Osteoblast (primary cell): ENCODE measurements at regions not wholly inside any gene's neighbourhood (a gene's known extent, or its start where the extent isn't known, plus 50 kb on each side); places are given as distances from the start of the nearest gene placed in this dataset.

Source experiments
- DNase-seq: peaks from one replicate; pipeline ENCODE4 v3.0.0; 2011; ENCODE audit warnings: low spot score, mixed read lengths; ENCODE audit not compliant: insufficient read length; ENCODE audit errors: missing footprints
- H2AFZ ChIP-seq: 2 replicates; pipeline ENCODE4 v1.6.0; 2011; ENCODE audit warnings: mild to moderate bottlenecking, low read length
- H3K27ac ChIP-seq: 2 replicates; pipeline ENCODE4 v1.5.1; 2011; ENCODE audit warnings: mild to moderate bottlenecking, low read depth, low read length, moderate library complexity
- H3K27me3 ChIP-seq: 2 replicates; pipeline ENCODE4 v1.6.0; 2012; ENCODE audit warnings: mild to moderate bottlenecking, control low read depth, inconsistent platforms, low read length, moderate library complexity; ENCODE audit not compliant: insufficient read depth
- H3K36me3 ChIP-seq: 2 replicates; pipeline ENCODE4 v1.5.1; 2011; ENCODE audit warnings: mild to moderate bottlenecking, low read length, control low read depth, moderate library complexity; ENCODE audit not compliant: insufficient read depth
- H3K4me1 ChIP-seq: 2 replicates; pipeline ENCODE4 v1.5.1; 2011; ENCODE audit warnings: mild to moderate bottlenecking, low read length, control low read depth, moderate library complexity; ENCODE audit not compliant: insufficient read depth
- H3K4me2 ChIP-seq: 2 replicates; pipeline ENCODE4 v1.6.0; 2011; ENCODE audit warnings: mild to moderate bottlenecking, low read length; ENCODE audit not compliant: insufficient read depth
- H3K4me3 ChIP-seq: fragments of 200-600 bp; sonication (generic); 3 replicates; pipeline ENCODE4 v1.5.1; 2012; ENCODE audit warnings: mild to moderate bottlenecking, low read length, inconsistent platforms; ENCODE audit not compliant: insufficient read depth
- H3K79me2 ChIP-seq: 2 replicates; pipeline ENCODE4 v1.6.0; 2012; ENCODE audit warnings: mild to moderate bottlenecking, low read length, control low read depth, inconsistent platforms; ENCODE audit not compliant: insufficient read depth
- H3K9me3 ChIP-seq: 2 replicates; pipeline ENCODE4 v1.5.1; 2011; ENCODE audit warnings: low read depth, low read length, control low read depth
- H4K20me1 ChIP-seq: 2 replicates; pipeline ENCODE4 v1.6.0; 2012; ENCODE audit warnings: mild to moderate bottlenecking, low read length, control low read depth; ENCODE audit not compliant: insufficient read depth
- TF ChIP-seq, protein P1 (sequence below): IDR thresholded peaks from 2 replicates; pipeline ENCODE4 v1.5.1; 2011; ENCODE audit warnings: mild to moderate bottlenecking, low read depth, low read length, moderate library complexity; ENCODE audit errors: extremely low read depth

GRCh38 chr2:71794611-71795010 is 341.2 kb downstream of the DYSF start:
- Histone ChIP-seq H3K36me3 (no peaks in the 10 kb centered on the region), H3K27me3 (peaks cover 2% of the 10 kb centered on the region), H3K4me1 (peaks cover 17% of the 10 kb centered on the region)

DNA sequence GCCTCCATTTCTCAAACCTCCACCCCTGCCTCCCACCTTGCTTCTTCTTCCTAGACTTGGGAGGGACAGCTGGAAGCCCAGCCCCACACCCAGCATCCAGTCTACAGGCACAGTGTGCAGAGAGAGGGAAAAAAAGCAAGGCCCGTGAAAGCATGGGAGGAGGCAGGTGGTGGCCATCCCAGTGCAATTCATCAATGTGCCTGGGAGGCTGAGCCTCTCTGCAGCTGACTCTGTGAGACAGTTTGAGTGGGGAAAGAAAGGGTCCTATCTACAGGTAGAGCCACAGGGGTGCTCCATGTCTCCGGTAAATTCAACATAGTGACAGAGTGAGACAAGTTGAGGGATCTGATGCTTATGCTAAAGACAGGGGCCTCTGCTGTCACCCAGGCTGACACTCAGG is 340.6 kb downstream of the DYSF start:
- TF ChIP-seq, protein P1, sequence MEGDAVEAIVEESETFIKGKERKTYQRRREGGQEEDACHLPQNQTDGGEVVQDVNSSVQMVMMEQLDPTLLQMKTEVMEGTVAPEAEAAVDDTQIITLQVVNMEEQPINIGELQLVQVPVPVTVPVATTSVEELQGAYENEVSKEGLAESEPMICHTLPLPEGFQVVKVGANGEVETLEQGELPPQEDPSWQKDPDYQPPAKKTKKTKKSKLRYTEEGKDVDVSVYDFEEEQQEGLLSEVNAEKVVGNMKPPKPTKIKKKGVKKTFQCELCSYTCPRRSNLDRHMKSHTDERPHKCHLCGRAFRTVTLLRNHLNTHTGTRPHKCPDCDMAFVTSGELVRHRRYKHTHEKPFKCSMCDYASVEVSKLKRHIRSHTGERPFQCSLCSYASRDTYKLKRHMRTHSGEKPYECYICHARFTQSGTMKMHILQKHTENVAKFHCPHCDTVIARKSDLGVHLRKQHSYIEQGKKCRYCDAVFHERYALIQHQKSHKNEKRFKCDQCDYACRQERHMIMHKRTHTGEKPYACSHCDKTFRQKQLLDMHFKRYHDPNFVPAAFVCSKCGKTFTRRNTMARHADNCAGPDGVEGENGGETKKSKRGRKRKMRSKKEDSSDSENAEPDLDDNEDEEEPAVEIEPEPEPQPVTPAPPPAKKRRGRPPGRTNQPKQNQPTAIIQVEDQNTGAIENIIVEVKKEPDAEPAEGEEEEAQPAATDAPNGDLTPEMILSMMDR = no peak
- H3K27me3 ChIP-seq = peaks cover 2% of the 10 kb centered on the region
- no peaks in the 10 kb centered on the region for H3K9me3 ChIP-seq
- no peaks in the 10 kb centered on the region for H4K20me1 ChIP-seq
- H3K4me1 ChIP-seq = peaks cover 17% of the 10 kb centered on the region
- H3K27ac ChIP-seq = no peak overlapping the region
- H2AFZ ChIP-seq = no peak overlapping the region
- H3K4me3 ChIP-seq = no peak overlapping the region
- no peaks in the 10 kb centered on the region for H3K79me2 ChIP-seq
- no peaks in the 10 kb centered on the region for H3K36me3 ChIP-seq
- H3K4me2 ChIP-seq = no peak overlapping the region
- peak; percentile 48 for DNase-seq

More at GRCh38 chr2:71794611-71795010, 341.2 kb downstream of the DYSF start:
- Histone ChIP-seq H3K79me2 (no peaks in the 10 kb centered on the region), H2AFZ (no peak overlapping the region), H3K4me2 (no peak overlapping the region), H3K9me3 (no peaks in the 10 kb centered on the region), H3K27ac (no peak overlapping the region), H3K4me3 (no peak overlapping the region), H4K20me1 (no peaks in the 10 kb centered on the region)
- TF ChIP-seq, protein P1 = no peak
- DNase-seq = peak; percentile 1

- Histone ChIP-seq H3K27me3 (peaks cover 5% of the 10 kb centered on the region), H3K27ac (no peak overlapping the region), H3K4me1 (peaks cover 17% of the 10 kb centered on the region), H3K79me2 (no peaks in the 10 kb centered on the region), H4K20me1 (no peaks in the 10 kb centered on the region), H3K4me2 (no peak overlapping the region), H3K4me3 (no peak overlapping the region), H2AFZ (no peak overlapping the region), H3K36me3 (no peaks in the 10 kb centered on the region), H3K9me3 (no peaks in the 10 kb centered on the region)
- TF ChIP-seq, protein P1 = no peak
- DNase-seq = peak; percentile 84
These were observed 339.8 kb downstream of the DYSF start for GRCh38 chr2:71792926-71793761.

DNA sequence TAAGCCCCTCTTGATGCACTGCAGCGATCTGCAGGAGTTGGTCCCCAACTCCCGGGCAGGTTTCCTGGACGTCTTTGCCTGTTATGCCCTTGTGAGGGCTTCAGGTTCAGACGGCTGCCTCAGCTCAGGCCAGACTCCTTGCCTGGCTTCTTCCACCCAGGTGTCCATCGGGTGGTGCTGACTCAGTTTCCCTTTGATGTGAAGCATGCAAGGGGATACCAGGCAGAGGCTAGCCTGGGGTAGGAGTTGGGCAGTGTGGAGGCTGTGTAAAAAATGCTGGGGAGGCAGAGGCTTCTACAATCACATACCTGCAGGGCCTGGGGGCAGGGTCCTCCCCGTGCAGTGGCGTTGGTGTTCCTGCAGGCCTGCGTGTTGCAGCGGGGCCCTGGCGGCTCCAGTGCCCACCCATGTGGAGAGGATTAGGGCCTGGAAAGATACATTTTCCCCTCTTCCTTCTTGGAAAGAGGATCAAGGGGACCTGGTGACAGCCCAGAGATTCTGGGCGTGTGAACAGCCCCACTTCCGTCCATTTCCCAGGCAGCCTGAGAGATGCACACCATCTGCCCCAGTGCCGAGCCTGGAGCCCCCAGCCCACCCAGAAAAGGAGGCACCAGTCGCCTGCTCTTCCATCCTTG is 338.3 kb downstream of the DYSF start:
- peaks cover 17% of the 10 kb centered on the region for H3K4me1 ChIP-seq
- H3K79me2 ChIP-seq = no peaks in the 10 kb centered on the region
- no peaks in the 10 kb centered on the region for H3K36me3 ChIP-seq
- no peaks in the 10 kb centered on the region for H4K20me1 ChIP-seq
- peak; percentile 68 for DNase-seq
- peaks cover 5% of the 10 kb centered on the region for H3K27me3 ChIP-seq
- TF ChIP-seq, protein P1 = no peak
- H3K4me3 ChIP-seq = no peak overlapping the region
- H3K9me3 ChIP-seq = no peaks in the 10 kb centered on the region
- no peak overlapping the region for H3K4me2 ChIP-seq
- no peak overlapping the region for H3K27ac ChIP-seq
- no peak overlapping the region for H2AFZ ChIP-seq
